Liver (tissue), 8 donors: ENCODE measurements at regions not wholly inside any gene's neighbourhood (a gene's known extent, or its start where the extent isn't known, plus 50 kb on each side); places are given as distances from the start of the nearest gene placed in this dataset.
"Not testable (repeated sequence)": the region's sequence is repeated elsewhere in the genome, so short reads cannot be mapped to it uniquely, and the experiment has no call there.

Experiments
- DNase-seq: peaks from one replicate; pipeline ENCODE4 v3.0.0-alpha.2; 2017; ENCODE audit warnings: low spot score
- H3K27ac ChIP-seq, 2 donors: one replicate each; pipeline ENCODE4 v1.7.0; 2013; ENCODE audit warnings: inconsistent platforms in 2 of 2, low read length in 2 of 2, control low read depth in 1 of 2, low read depth in 1 of 2, mild to moderate bottlenecking in 1 of 2
- H3K27me3 ChIP-seq, 4 donors: one replicate each; pipeline versions ENCODE4 v1.6.1 to v1.7.0; 2013; ENCODE audit warnings: low read length in 3 of 4, inconsistent platforms in 1 of 4, mild to moderate bottlenecking in 1 of 4, moderate library complexity in 1 of 4; ENCODE audit not compliant: control insufficient read depth in 4 of 4, insufficient read depth in 4 of 4
- H3K36me3 ChIP-seq, 4 donors: one replicate each; pipeline versions ENCODE4 v1.6.1 to v1.7.0; 2013; ENCODE audit warnings: low read length in 3 of 4, mild to moderate bottlenecking in 3 of 4, low read depth in 1 of 4, moderate library complexity in 1 of 4; ENCODE audit not compliant: control insufficient read depth in 4 of 4, insufficient read depth in 3 of 4
- H3K4me1 ChIP-seq, 4 donors: one replicate each; pipeline versions ENCODE4 v1.6.1 to v1.7.0; 2013; ENCODE audit warnings: low read length in 3 of 4, mild to moderate bottlenecking in 3 of 4, moderate library complexity in 1 of 4; ENCODE audit not compliant: control insufficient read depth in 4 of 4, insufficient read depth in 4 of 4
- H3K4me3 ChIP-seq, 3 donors: one replicate each; pipeline versions ENCODE4 v1.6.1 to v1.7.0; 2013; ENCODE audit warnings: low read length in 3 of 3, control low read depth in 1 of 3, low read depth in 1 of 3, mild to moderate bottlenecking in 1 of 3
- H3K9ac ChIP-seq, 2 donors: one replicate each; pipeline ENCODE4 v1.7.0; 2013; ENCODE audit warnings: low read length in 2 of 2, mild to moderate bottlenecking in 2 of 2, moderate library complexity in 2 of 2, control low read depth in 1 of 2, low read depth in 1 of 2
- H3K9me3 ChIP-seq, 4 donors: one replicate each; pipeline versions ENCODE4 v1.6.1 to v1.7.0; 2013; ENCODE audit warnings: low read length in 3 of 4; ENCODE audit not compliant: control insufficient read depth in 4 of 4
- EGR1 ChIP-seq, 2 donors: IDR thresholded peaks; 2 replicates each; pipeline ENCODE4 v1.6.1; 2016 to 2018; ENCODE audit warnings: antibody characterized with exemption in 2 of 2, low read depth in 2 of 2
- FOXA1 ChIP-seq: IDR thresholded peaks from 2 replicates; pipeline ENCODE4 v1.6.1; 2016; ENCODE audit warnings: antibody characterized with exemption
- HNF4A ChIP-seq, 2 donors: conservative IDR thresholded peaks; 2 replicates each; pipeline ENCODE4 v1.6.1; 2016; ENCODE audit warnings: antibody characterized with exemption in 2 of 2, mild to moderate bottlenecking in 2 of 2
- HNF4G ChIP-seq: IDR thresholded peaks from 2 replicates; pipeline ENCODE4 v1.6.1; 2016; ENCODE audit warnings: antibody characterized with exemption
- JUND ChIP-seq, 2 donors: IDR thresholded peaks; 2 replicates each; pipeline ENCODE4 v1.6.1; 2016; ENCODE audit warnings: antibody characterized with exemption in 2 of 2
- NR2F2 ChIP-seq: IDR thresholded peaks from 2 replicates; pipeline ENCODE4 v1.6.1; 2016; ENCODE audit warnings: antibody characterized with exemption
- TAF1 ChIP-seq: conservative IDR thresholded peaks from 2 replicates; pipeline ENCODE4 v1.6.1; 2016; ENCODE audit warnings: antibody characterized with exemption, mild to moderate bottlenecking
- YY1 ChIP-seq: IDR thresholded peaks from 2 replicates; pipeline ENCODE4 v1.6.1; 2016; ENCODE audit warnings: antibody characterized with exemption, mild to moderate bottlenecking
- ZBTB33 ChIP-seq: IDR thresholded peaks from 2 replicates; pipeline ENCODE4 v1.6.1; 2016; ENCODE audit warnings: antibody characterized with exemption
- WGBS: extraction: QIAGEN DNeasy Blood & Tissue Kit; methylation state at CpG from one replicate; pipeline ENCODE4 v1.1.7; 2013; 5-methylcytosine and 5-hydroxymethylcytosine counted together
- TF ChIP-seq, protein P1 (sequence below): IDR thresholded peaks from 2 replicates; pipeline ENCODE4 v1.6.1; 2016; ENCODE audit warnings: antibody characterized with exemption
- TF ChIP-seq, protein P2 (sequence below): IDR thresholded peaks from 2 replicates; pipeline ENCODE4 v1.6.1; 2016; ENCODE audit warnings: antibody characterized with exemption
- TF ChIP-seq, protein P3 (sequence below): fragments of 150-350 bp; IDR thresholded peaks from 2 replicates; pipeline ENCODE4 v1.5.1; 2017; ENCODE audit warnings: improper control_type of control experiment, low read depth, low read length; ENCODE audit not compliant: missing input control
- donor health status: healthy.
- donor health status: healthy.
- donor health status: healthy.
- donor health status: healthy.
- donor health status: healthy.

DNA sequence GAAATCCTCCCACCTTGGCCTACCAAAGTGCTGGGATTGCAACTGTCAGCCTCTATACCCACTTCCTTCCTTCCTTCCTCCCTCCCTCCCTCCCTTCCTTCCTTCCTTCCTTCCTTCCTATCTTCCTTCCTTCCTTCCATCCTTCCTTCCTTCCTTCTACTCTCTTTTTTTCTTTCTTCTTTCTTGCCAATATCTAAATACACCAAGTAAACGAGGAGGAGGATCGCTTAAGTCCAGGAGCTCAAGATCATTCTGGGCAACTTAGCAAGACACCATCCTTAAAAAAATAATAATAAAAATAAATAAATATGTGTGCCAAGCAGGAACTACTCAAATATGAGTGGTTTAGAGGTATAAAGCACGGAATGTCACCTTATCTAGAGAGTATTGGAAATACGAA, 249.4 kb upstream of the TRIB2 start:
- TF ChIP-seq NR2F2, result no peak
- H3K9me3 ChIP-seq, result no peaks in the 10 kb centered on the region
- H3K9ac ChIP-seq, result no peak overlapping the region
- no peaks in the 10 kb centered on the region for H3K27me3 ChIP-seq
- no peak for DNase-seq
- no peak overlapping the region for H3K27ac ChIP-seq
- H3K4me3 ChIP-seq, result no peak overlapping the region
- 95% methylated on average over 4 of the region's 4 CpGs for WGBS
- H3K36me3 ChIP-seq, result no peaks in the 10 kb centered on the region
- no peaks in the 10 kb centered on the region for H3K4me1 ChIP-seq

DNA sequence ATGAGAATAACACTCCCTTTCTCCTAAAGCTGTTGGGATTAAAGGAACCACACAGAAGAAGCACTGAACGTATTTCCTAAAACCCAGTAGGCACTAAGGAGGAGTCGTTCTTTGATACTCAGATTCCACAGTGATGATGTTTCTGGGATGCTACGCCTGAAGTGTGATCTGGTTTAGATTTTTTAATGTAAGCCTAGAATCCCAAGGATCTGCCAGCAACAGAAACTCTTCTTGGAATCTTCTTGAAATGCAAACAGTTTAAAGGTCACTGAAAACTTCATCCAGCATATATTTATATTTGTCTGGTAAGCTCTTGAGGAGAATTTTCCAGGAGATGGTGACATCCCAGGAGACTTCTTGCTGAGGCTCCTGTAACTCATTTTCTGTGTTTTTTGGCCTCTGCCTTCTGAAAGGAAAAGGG, 247.6 kb upstream of the TRIB2 start:
- WGBS, result 85% methylated on average over 3 of the region's 3 CpGs
- no peak overlapping the region for H3K27ac ChIP-seq
- H3K4me1 ChIP-seq, result no peaks in the 10 kb centered on the region

GRCh38 chr2:12472265-12472664, 244.5 kb upstream of the TRIB2 start:
- not testable (repeated sequence) for H3K9me3 ChIP-seq, H3K9ac ChIP-seq, H3K4me1 ChIP-seq, H3K4me3 ChIP-seq, H3K27me3 ChIP-seq, DNase-seq, H3K27ac ChIP-seq, H3K36me3 ChIP-seq

More for the DNA sequence above, 247.6 kb upstream of the TRIB2 start:
- Histone ChIP-seq H3K27me3 (no peaks in the 10 kb centered on the region), H3K4me3 (no peak overlapping the region), H3K9me3 (no peaks in the 10 kb centered on the region), H3K9ac (no peak overlapping the region), H3K36me3 (no peaks in the 10 kb centered on the region)
- no peak for DNase-seq
- TF ChIP-seq ZBTB33 (no peak), HNF4G (no peak), EGR1 (IDR thresholded peaks at IDR 0.05; ENCODE audit: low read depth in 2 of 2) (no peak), JUND (IDR thresholded peaks at IDR 0.05) (no peak), YY1 (no peak), FOXA1 (no peak), TAF1 (no peak), NR2F2 (no peak), HNF4A (conservative IDR thresholded peaks at IDR 0.05) (no peak)
- TF ChIP-seq, protein P1, sequence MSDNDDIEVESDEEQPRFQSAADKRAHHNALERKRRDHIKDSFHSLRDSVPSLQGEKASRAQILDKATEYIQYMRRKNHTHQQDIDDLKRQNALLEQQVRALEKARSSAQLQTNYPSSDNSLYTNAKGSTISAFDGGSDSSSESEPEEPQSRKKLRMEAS, result no peak
- TF ChIP-seq, protein P2, sequence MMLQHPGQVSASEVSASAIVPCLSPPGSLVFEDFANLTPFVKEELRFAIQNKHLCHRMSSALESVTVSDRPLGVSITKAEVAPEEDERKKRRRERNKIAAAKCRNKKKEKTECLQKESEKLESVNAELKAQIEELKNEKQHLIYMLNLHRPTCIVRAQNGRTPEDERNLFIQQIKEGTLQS, result no peak
- TF ChIP-seq, protein P3, sequence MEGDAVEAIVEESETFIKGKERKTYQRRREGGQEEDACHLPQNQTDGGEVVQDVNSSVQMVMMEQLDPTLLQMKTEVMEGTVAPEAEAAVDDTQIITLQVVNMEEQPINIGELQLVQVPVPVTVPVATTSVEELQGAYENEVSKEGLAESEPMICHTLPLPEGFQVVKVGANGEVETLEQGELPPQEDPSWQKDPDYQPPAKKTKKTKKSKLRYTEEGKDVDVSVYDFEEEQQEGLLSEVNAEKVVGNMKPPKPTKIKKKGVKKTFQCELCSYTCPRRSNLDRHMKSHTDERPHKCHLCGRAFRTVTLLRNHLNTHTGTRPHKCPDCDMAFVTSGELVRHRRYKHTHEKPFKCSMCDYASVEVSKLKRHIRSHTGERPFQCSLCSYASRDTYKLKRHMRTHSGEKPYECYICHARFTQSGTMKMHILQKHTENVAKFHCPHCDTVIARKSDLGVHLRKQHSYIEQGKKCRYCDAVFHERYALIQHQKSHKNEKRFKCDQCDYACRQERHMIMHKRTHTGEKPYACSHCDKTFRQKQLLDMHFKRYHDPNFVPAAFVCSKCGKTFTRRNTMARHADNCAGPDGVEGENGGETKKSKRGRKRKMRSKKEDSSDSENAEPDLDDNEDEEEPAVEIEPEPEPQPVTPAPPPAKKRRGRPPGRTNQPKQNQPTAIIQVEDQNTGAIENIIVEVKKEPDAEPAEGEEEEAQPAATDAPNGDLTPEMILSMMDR, result no peak
